GM21737 (cell line): ENCODE measurements at regions not wholly inside any gene's neighbourhood (a gene's known extent, or its start where the extent isn't known, plus 50 kb on each side); places are given as distances from the start of the nearest gene placed in this dataset.

Experiments
- ATAC-seq: cut with Tn5 transposase; IDR thresholded peaks from one replicate; pipeline ENCODE4 v1.9.1; 2021; ENCODE audit warnings: mild to moderate bottlenecking, moderate library complexity; ENCODE audit not compliant: unreplicated experiment

GRCh38 chr20:39473536-39473935 is 511.4 kb downstream of the DHX35 start:
- no peak for ATAC-seq

GRCh38 chr20:39468703-39469102 is 506.6 kb downstream of the DHX35 start:
- no peak for ATAC-seq

GRCh38 chr20:39464238-39464637 is 502.1 kb downstream of the DHX35 start:
- no peak for ATAC-seq

- ATAC-seq = no peak
Observed at GRCh38 chr20:39462416-39462945, 500.3 kb downstream of the DHX35 start.

GRCh38 chr20:39458452-39458851 is 496.3 kb downstream of the DHX35 start:
- no peak for ATAC-seq

GRCh38 chr20:39453890-39454289 is 491.7 kb downstream of the DHX35 start:
- ATAC-seq = no peak

- no peak for ATAC-seq
Observed at GRCh38 chr20:39452583-39453340, 490.6 kb downstream of the DHX35 start.

- ATAC-seq = no peak
Observed at GRCh38 chr20:39451386-39451785, 489.2 kb downstream of the DHX35 start.

- ATAC-seq = no peak
Observed at GRCh38 chr20:39446397-39446796, 484.3 kb downstream of the DHX35 start.

GRCh38 chr20:39445095-39445494 is 483.0 kb downstream of the DHX35 start:
- ATAC-seq = no peak

GRCh38 chr20:39433466-39433865 is 471.3 kb downstream of the DHX35 start:
- no peak for ATAC-seq

- no peak for ATAC-seq
Observed at GRCh38 chr20:39431091-39431880, 469.1 kb downstream of the DHX35 start.

GRCh38 chr20:39429726-39430125 is 467.6 kb downstream of the DHX35 start:
- ATAC-seq = no peak

GRCh38 chr20:39424962-39425678 is 463.0 kb downstream of the DHX35 start:
- no peak for ATAC-seq

- no peak for ATAC-seq
Observed at GRCh38 chr20:39421571-39422105, 459.5 kb downstream of the DHX35 start.

GRCh38 chr20:39412091-39412490 is 449.9 kb downstream of the DHX35 start:
- no peak for ATAC-seq

- ATAC-seq = no peak
Observed at GRCh38 chr20:39399463-39399862, 437.3 kb downstream of the DHX35 start.

GRCh38 chr20:39398656-39399055 is 436.5 kb downstream of the DHX35 start:
- ATAC-seq = no peak

- no peak for ATAC-seq
Observed at GRCh38 chr20:39397646-39398045, 435.5 kb downstream of the DHX35 start.

- ATAC-seq = no peak
Observed at GRCh38 chr20:39395478-39396291, 433.5 kb downstream of the DHX35 start.
